Liver (tissue), 8 donors: ENCODE measurements at regions not wholly inside any gene's neighbourhood (a gene's known extent, or its start where the extent isn't known, plus 50 kb on each side); places are given as distances from the start of the nearest gene placed in this dataset.

Experiments used
- DNase-seq: peaks from one replicate; pipeline ENCODE4 v3.0.0-alpha.2; 2017; ENCODE audit warnings: low spot score
- H3K27ac ChIP-seq, 2 donors: one replicate each; pipeline ENCODE4 v1.7.0; 2013; ENCODE audit warnings: inconsistent platforms in 2 of 2, low read length in 2 of 2, control low read depth in 1 of 2, low read depth in 1 of 2, mild to moderate bottlenecking in 1 of 2
- H3K27me3 ChIP-seq, 4 donors: one replicate each; pipeline versions ENCODE4 v1.6.1 to v1.7.0; 2013; ENCODE audit warnings: low read length in 3 of 4, inconsistent platforms in 1 of 4, mild to moderate bottlenecking in 1 of 4, moderate library complexity in 1 of 4; ENCODE audit not compliant: control insufficient read depth in 4 of 4, insufficient read depth in 4 of 4
- H3K36me3 ChIP-seq, 4 donors: one replicate each; pipeline versions ENCODE4 v1.6.1 to v1.7.0; 2013; ENCODE audit warnings: low read length in 3 of 4, mild to moderate bottlenecking in 3 of 4, low read depth in 1 of 4, moderate library complexity in 1 of 4; ENCODE audit not compliant: control insufficient read depth in 4 of 4, insufficient read depth in 3 of 4
- H3K4me1 ChIP-seq, 4 donors: one replicate each; pipeline versions ENCODE4 v1.6.1 to v1.7.0; 2013; ENCODE audit warnings: low read length in 3 of 4, mild to moderate bottlenecking in 3 of 4, moderate library complexity in 1 of 4; ENCODE audit not compliant: control insufficient read depth in 4 of 4, insufficient read depth in 4 of 4
- H3K4me3 ChIP-seq, 3 donors: one replicate each; pipeline versions ENCODE4 v1.6.1 to v1.7.0; 2013; ENCODE audit warnings: low read length in 3 of 3, control low read depth in 1 of 3, low read depth in 1 of 3, mild to moderate bottlenecking in 1 of 3
- H3K9ac ChIP-seq, 2 donors: one replicate each; pipeline ENCODE4 v1.7.0; 2013; ENCODE audit warnings: low read length in 2 of 2, mild to moderate bottlenecking in 2 of 2, moderate library complexity in 2 of 2, control low read depth in 1 of 2, low read depth in 1 of 2
- H3K9me3 ChIP-seq, 4 donors: one replicate each; pipeline versions ENCODE4 v1.6.1 to v1.7.0; 2013; ENCODE audit warnings: low read length in 3 of 4; ENCODE audit not compliant: control insufficient read depth in 4 of 4
- CTCF ChIP-seq: fragments of 150-350 bp; IDR thresholded peaks from 2 replicates; pipeline ENCODE4 v1.5.1; 2017; ENCODE audit warnings: improper control_type of control experiment, low read depth, low read length; ENCODE audit not compliant: missing input control
- FOXA2 ChIP-seq: IDR thresholded peaks from 2 replicates; pipeline ENCODE4 v1.6.1; 2016; ENCODE audit warnings: antibody characterized with exemption
- HNF4A ChIP-seq, 2 donors: conservative IDR thresholded peaks; 2 replicates each; pipeline ENCODE4 v1.6.1; 2016; ENCODE audit warnings: antibody characterized with exemption in 2 of 2, mild to moderate bottlenecking in 2 of 2
- HNF4G ChIP-seq: IDR thresholded peaks from 2 replicates; pipeline ENCODE4 v1.6.1; 2016; ENCODE audit warnings: antibody characterized with exemption
- JUND ChIP-seq, 2 donors: IDR thresholded peaks; 2 replicates each; pipeline ENCODE4 v1.6.1; 2016; ENCODE audit warnings: antibody characterized with exemption in 2 of 2
- NR2F2 ChIP-seq: IDR thresholded peaks from 2 replicates; pipeline ENCODE4 v1.6.1; 2016; ENCODE audit warnings: antibody characterized with exemption
- RAD21 ChIP-seq, 2 donors: IDR thresholded peaks; 2 replicates each; pipeline ENCODE4 v1.6.1; 2016; ENCODE audit warnings: antibody characterized with exemption in 2 of 2, mild to moderate bottlenecking in 2 of 2
- SP1 ChIP-seq: IDR thresholded peaks from 2 replicates; pipeline ENCODE4 v1.6.1; 2018; ENCODE audit warnings: antibody characterized with exemption, mild to moderate bottlenecking
- YY1 ChIP-seq: IDR thresholded peaks from 2 replicates; pipeline ENCODE4 v1.6.1; 2016; ENCODE audit warnings: antibody characterized with exemption, mild to moderate bottlenecking
- ZBTB33 ChIP-seq: IDR thresholded peaks from 2 replicates; pipeline ENCODE4 v1.6.1; 2016; ENCODE audit warnings: antibody characterized with exemption
- WGBS: extraction: QIAGEN DNeasy Blood & Tissue Kit; methylation state at CpG from one replicate; pipeline ENCODE4 v1.1.7; 2013; 5-methylcytosine and 5-hydroxymethylcytosine counted together
- TF ChIP-seq, protein P1 (sequence below): IDR thresholded peaks from 2 replicates; pipeline ENCODE4 v1.6.1; 2016; ENCODE audit warnings: antibody characterized with exemption, mild to moderate bottlenecking
- TF ChIP-seq, protein P2 (sequence below): IDR thresholded peaks from 2 replicates; pipeline ENCODE4 v1.6.1; 2016; ENCODE audit warnings: antibody characterized with exemption
- TF ChIP-seq, protein P3 (sequence below): IDR thresholded peaks from 2 replicates; pipeline ENCODE4 v1.6.1; 2016; ENCODE audit warnings: antibody characterized with exemption
- donor health status: healthy.
- donor health status: healthy.
- donor health status: healthy.
- donor health status: healthy.
- donor health status: healthy.

GRCh38 chr3:147244397-147244796 lies 161.9 kb downstream of the ZIC4 start (continued):
- no peak for TF ChIP-seq HNF4A (conservative IDR thresholded peaks at IDR 0.05)

GRCh38 chr3:147240581-147240980 lies 165.8 kb downstream of the ZIC4 start:
- DNase-seq = no peak
- WGBS = 78% methylated on average over 1 of the region's 1 CpG
- H3K27me3 ChIP-seq = no peaks in the 10 kb centered on the region

More at GRCh38 chr3:147240581-147240980, 165.8 kb downstream of the ZIC4 start:
- H3K9ac ChIP-seq = no peak overlapping the region
- H3K4me3 ChIP-seq = no peak overlapping the region
- TF ChIP-seq SP1 = no peak
- TF ChIP-seq FOXA2 = no peak
- TF ChIP-seq, protein P1, sequence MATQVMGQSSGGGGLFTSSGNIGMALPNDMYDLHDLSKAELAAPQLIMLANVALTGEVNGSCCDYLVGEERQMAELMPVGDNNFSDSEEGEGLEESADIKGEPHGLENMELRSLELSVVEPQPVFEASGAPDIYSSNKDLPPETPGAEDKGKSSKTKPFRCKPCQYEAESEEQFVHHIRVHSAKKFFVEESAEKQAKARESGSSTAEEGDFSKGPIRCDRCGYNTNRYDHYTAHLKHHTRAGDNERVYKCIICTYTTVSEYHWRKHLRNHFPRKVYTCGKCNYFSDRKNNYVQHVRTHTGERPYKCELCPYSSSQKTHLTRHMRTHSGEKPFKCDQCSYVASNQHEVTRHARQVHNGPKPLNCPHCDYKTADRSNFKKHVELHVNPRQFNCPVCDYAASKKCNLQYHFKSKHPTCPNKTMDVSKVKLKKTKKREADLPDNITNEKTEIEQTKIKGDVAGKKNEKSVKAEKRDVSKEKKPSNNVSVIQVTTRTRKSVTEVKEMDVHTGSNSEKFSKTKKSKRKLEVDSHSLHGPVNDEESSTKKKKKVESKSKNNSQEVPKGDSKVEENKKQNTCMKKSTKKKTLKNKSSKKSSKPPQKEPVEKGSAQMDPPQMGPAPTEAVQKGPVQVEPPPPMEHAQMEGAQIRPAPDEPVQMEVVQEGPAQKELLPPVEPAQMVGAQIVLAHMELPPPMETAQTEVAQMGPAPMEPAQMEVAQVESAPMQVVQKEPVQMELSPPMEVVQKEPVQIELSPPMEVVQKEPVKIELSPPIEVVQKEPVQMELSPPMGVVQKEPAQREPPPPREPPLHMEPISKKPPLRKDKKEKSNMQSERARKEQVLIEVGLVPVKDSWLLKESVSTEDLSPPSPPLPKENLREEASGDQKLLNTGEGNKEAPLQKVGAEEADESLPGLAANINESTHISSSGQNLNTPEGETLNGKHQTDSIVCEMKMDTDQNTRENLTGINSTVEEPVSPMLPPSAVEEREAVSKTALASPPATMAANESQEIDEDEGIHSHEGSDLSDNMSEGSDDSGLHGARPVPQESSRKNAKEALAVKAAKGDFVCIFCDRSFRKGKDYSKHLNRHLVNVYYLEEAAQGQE = no peak
- TF ChIP-seq HNF4A (conservative IDR thresholded peaks at IDR 0.05) = no peak
- no peak for TF ChIP-seq ZBTB33
- no peak for TF ChIP-seq CTCF
- TF ChIP-seq YY1 = no peak
- no peak for TF ChIP-seq HNF4G
- TF ChIP-seq RAD21 (IDR thresholded peaks at IDR 0.05) = no peak
- TF ChIP-seq NR2F2 = no peak
- no peak for TF ChIP-seq JUND (IDR thresholded peaks at IDR 0.05)
- TF ChIP-seq, protein P2, sequence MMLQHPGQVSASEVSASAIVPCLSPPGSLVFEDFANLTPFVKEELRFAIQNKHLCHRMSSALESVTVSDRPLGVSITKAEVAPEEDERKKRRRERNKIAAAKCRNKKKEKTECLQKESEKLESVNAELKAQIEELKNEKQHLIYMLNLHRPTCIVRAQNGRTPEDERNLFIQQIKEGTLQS = no peak
- TF ChIP-seq, protein P3, sequence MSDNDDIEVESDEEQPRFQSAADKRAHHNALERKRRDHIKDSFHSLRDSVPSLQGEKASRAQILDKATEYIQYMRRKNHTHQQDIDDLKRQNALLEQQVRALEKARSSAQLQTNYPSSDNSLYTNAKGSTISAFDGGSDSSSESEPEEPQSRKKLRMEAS = no peak
- no peaks in the 10 kb centered on the region for H3K4me1 ChIP-seq
- no peak overlapping the region for H3K27ac ChIP-seq
- H3K36me3 ChIP-seq = no peaks in the 10 kb centered on the region
- no peaks in the 10 kb centered on the region for H3K9me3 ChIP-seq
